Heart right ventricle (tissue), 16 donors: ENCODE measurements at regions not wholly inside any gene's neighbourhood (a gene's known extent, or its start where the extent isn't known, plus 50 kb on each side); places are given as distances from the start of the nearest gene placed in this dataset.

Source experiments
- ATAC-seq, 8 donors: fragments of 200-7000 bp; cut with Tn5 transposase; one replicate each; pipeline ENCODE4 v1.9.1; 2020; ENCODE audit warnings: mild to moderate bottlenecking in 8 of 8, moderate library complexity in 8 of 8, moderate number of reproducible peaks in 1 of 8
- DNase-seq, 2 donors: peaks; one replicate each; pipeline ENCODE4 v3.0.0-alpha.2; 2020
- H3K27ac ChIP-seq, 10 donors: fragments of 200-600 bp; sonication (generic) in 2 of 10; one replicate each; pipeline versions ENCODE4 v1.5.0 to v1.8.0; 2020 to 2022; ENCODE audit warnings: mild to moderate bottlenecking in 3 of 10
- H3K27me3 ChIP-seq, 7 donors: fragments of 200-600 bp; one replicate each; pipeline ENCODE4 v1.8.0; 2021 to 2022; ENCODE audit warnings: mild to moderate bottlenecking in 2 of 7
- H3K36me3 ChIP-seq, 9 donors: fragments of 200-600 bp; sonication (generic) in 1 of 9; one replicate each; pipeline versions ENCODE4 v1.5.0 to v1.8.0; 2020 to 2022; ENCODE audit warnings: mild to moderate bottlenecking in 2 of 9
- H3K4me1 ChIP-seq, 9 donors: fragments of 200-600 bp; sonication (generic) in 1 of 9; one replicate each; pipeline versions ENCODE4 v1.5.0 to v1.8.0; 2020 to 2022; ENCODE audit warnings: mild to moderate bottlenecking in 4 of 9
- H3K4me3 ChIP-seq, 10 donors: fragments of 200-600 bp; sonication (generic) in 2 of 10; one replicate each; pipeline versions ENCODE4 v1.5.0 to v1.8.0; 2020 to 2022; ENCODE audit warnings: mild to moderate bottlenecking in 7 of 10, moderate library complexity in 2 of 10
- H3K9me3 ChIP-seq, 11 donors: fragments of 200-600 bp in 10 of 11; sonication (generic) in 2 of 11; one replicate each; pipeline versions ENCODE4 v1.5.0 to v1.8.0; 2013 to 2022; ENCODE audit warnings: mild to moderate bottlenecking in 2 of 11, control low read depth in 1 of 11, moderate library complexity in 1 of 11
- WGBS, 2 donors: extraction: QIAGEN DNeasy Blood & Tissue Kit; methylation state at CpG; one replicate each; pipeline ENCODE4 v1.1.7; 2013; ENCODE audit warnings: inconsistent platforms in 1 of 2; 5-methylcytosine and 5-hydroxymethylcytosine counted together
- intact Hi-C, 10 donors: fragments of 100-400 bp; cut with DNase I; formaldehyde crosslinking; loops; one replicate each; pipeline versions ENCODE4 v1.11.1 to v1.14.2; 2022
- TF ChIP-seq, protein P1 (sequence below), 9 donors: fragments of 200-600 bp; sonication (generic) in 2 of 9; IDR thresholded peaks; one replicate each; pipeline versions ENCODE4 v1.5.0 to v1.8.0; 2021 to 2022; ENCODE audit warnings: antibody characterized with exemption in 9 of 9, mild to moderate bottlenecking in 5 of 9, moderate library complexity in 1 of 9
- donor health status: Arrhythmogenic right ventricular cardiomyopathy.
- donor health status: ischemic (EF 13 %, LVEDD 7.1; RV severe dilation, severe dysfunction).
- donor health status: healthy with polysubstance abuse.
- donor health status: DM: no; HTN: yes; CAD: no.
- donor health status: DM: no; HTN: no; CAD: no.
- donor health status: ischemic (EF 25% LVEDD 6.9; RV normal size, moderate dysfunction).
- donor health status: ischemic (EF 25% LVEDD 5.7; RV mildly dilated, moderate dysfunction).
- donor health status: healthy.
- donor health status: DM: yes; HTN: yes; CAD: no.
- donor health status: Ischemic cardiomyopathy.
- donor health status: ischemic (EF 35%, LVEDD 5.7; RV mildly dilated, moderate dysfunction).
- donor health status: nonischemic (EF 11% LVEDD 7.7; RV severe dilation, severe dysfunction).
- donor health status: DM: yes; HTN: yes; CAD: no.
- donor health status: PGD.
- donor health status: ischemic (EF 29% LVEDD 5.4; RV normal size, mild dysfunction).
- donor health status: nonischemic (EF 23%, LVEDD 6.1; RV moderate dilation, normal function).

DNA sequence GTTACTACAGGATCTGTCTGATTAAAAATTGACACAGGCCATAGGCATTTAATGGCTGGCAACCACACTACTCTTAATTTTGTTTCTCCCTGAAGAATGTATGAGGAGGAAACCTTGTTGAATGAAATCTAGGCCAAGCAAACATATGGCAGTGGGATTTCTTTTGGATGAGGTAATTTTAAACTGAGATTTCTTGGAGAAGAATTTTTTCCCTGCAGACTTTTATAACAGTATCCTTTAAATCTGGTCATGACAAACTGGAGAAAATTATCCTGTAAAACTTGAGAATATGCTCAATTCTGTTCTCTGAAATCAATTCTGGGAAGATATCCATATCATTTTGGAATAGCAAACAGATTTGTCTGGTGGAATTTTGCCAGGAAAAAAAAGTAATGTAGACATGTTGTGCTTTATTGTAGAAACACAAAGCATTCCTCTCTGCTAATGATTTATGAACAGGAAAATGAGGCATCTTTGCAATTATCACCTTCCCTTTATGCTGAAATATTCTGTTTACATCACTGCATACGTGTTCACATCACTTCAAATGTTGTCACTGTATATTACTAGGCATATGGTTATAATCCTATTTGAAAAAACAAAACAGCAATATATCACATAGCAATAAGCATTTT lies 108.3 kb upstream of the ARSJ start:
- Histone ChIP-seq H3K27me3 (no peaks in the 10 kb centered on the region), H3K4me3 (no peak overlapping the region), H3K4me1 (no peaks in the 10 kb centered on the region), H3K9me3 (no peaks in the 10 kb centered on the region), H3K36me3 (no peaks in the 10 kb centered on the region), H3K27ac (no peak overlapping the region)
- no peak for ATAC-seq
- intact Hi-C loops, result no loop called here
- DNase-seq, result no peak
- TF ChIP-seq, protein P1, sequence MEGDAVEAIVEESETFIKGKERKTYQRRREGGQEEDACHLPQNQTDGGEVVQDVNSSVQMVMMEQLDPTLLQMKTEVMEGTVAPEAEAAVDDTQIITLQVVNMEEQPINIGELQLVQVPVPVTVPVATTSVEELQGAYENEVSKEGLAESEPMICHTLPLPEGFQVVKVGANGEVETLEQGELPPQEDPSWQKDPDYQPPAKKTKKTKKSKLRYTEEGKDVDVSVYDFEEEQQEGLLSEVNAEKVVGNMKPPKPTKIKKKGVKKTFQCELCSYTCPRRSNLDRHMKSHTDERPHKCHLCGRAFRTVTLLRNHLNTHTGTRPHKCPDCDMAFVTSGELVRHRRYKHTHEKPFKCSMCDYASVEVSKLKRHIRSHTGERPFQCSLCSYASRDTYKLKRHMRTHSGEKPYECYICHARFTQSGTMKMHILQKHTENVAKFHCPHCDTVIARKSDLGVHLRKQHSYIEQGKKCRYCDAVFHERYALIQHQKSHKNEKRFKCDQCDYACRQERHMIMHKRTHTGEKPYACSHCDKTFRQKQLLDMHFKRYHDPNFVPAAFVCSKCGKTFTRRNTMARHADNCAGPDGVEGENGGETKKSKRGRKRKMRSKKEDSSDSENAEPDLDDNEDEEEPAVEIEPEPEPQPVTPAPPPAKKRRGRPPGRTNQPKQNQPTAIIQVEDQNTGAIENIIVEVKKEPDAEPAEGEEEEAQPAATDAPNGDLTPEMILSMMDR (IDR thresholded peaks at IDR 0.05), result no peak
- WGBS, 2 donors, result 46 to 61% methylated on average over 1 of the region's 1 CpG

GRCh38 chr4:114088481-114088880 lies 109.0 kb upstream of the ARSJ start:
- no peak overlapping the region for H3K27ac ChIP-seq
- no peaks in the 10 kb centered on the region for H3K9me3 ChIP-seq
- intact Hi-C loops, result no loop called here
- ATAC-seq (no peak), DNase-seq (no peak)
- TF ChIP-seq, protein P1 (IDR thresholded peaks at IDR 0.05), result no peak
- no peak overlapping the region for H3K4me3 ChIP-seq
- no peaks in the 10 kb centered on the region for H3K27me3 ChIP-seq
- no peaks in the 10 kb centered on the region for H3K4me1 ChIP-seq
- no peaks in the 10 kb centered on the region for H3K36me3 ChIP-seq

- no peaks in the 10 kb centered on the region for H3K9me3 ChIP-seq
- H3K4me1 ChIP-seq, result no peaks in the 10 kb centered on the region
- TF ChIP-seq, protein P1 (IDR thresholded peaks at IDR 0.05), result no peak
- WGBS, 2 donors, result 47 to 65% methylated on average over 1 of the region's 1 CpG
- no peak overlapping the region for H3K4me3 ChIP-seq
- intact Hi-C loops, result no loop called here
- H3K27ac ChIP-seq, result no peak overlapping the region
- no peak for DNase-seq
- no peak for ATAC-seq
- no peaks in the 10 kb centered on the region for H3K36me3 ChIP-seq
- no peaks in the 10 kb centered on the region for H3K27me3 ChIP-seq
These were observed 112.1 kb upstream of the ARSJ start for GRCh38 chr4:114091546-114091945.

GRCh38 chr4:114093221-114093715 lies 113.8 kb upstream of the ARSJ start:
- Histone ChIP-seq H3K9me3 (no peaks in the 10 kb centered on the region), H3K27ac (no peak overlapping the region), H3K4me1 (no peaks in the 10 kb centered on the region), H3K27me3 (no peaks in the 10 kb centered on the region), H3K36me3 (no peaks in the 10 kb centered on the region), H3K4me3 (no peak overlapping the region)
- no peak for DNase-seq
- no peak for ATAC-seq
- TF ChIP-seq, protein P1 (IDR thresholded peaks at IDR 0.05), result no peak
- intact Hi-C loops, result no loop called here
